H1 (cell line): ENCODE measurements at regions not wholly inside any gene's neighbourhood (a gene's known extent, or its start where the extent isn't known, plus 50 kb on each side); places are given as distances from the start of the nearest gene placed in this dataset.

Experiments used
- ATF3 ChIP-seq: IDR thresholded peaks from 2 replicates; pipeline ENCODE4 v1.6.1; 2011; ENCODE audit warnings: low read depth, mild to moderate bottlenecking, low read length; ENCODE audit not compliant: insufficient read depth
- CREB1 ChIP-seq: IDR thresholded peaks from 2 replicates; pipeline ENCODE4 v1.6.1; 2012; ENCODE audit warnings: inconsistent platforms
- CTCF ChIP-seq, 3 experiments: IDR thresholded peaks; 1 replicate in 2 of 3; 2 replicates in 1 of 3; pipeline versions ENCODE4 v1.5.1 to v1.6.1; 2011; ENCODE audit warnings: low read length in 3 of 3, mild to moderate bottlenecking in 3 of 3, inconsistent platforms in 2 of 3, low read depth in 1 of 3, moderate library complexity in 1 of 3; ENCODE audit not compliant: insufficient read depth in 1 of 3; ENCODE audit errors: control extremely low read depth in 1 of 3
- EP300 ChIP-seq, 2 experiments: IDR thresholded peaks; 1 replicate in 1 of 2; 2 replicates in 1 of 2; pipeline ENCODE4 v1.6.1; 2011 to 2012; ENCODE audit warnings: low read depth in 2 of 2, low read length in 2 of 2, mild to moderate bottlenecking in 2 of 2, borderline replicate concordance in 1 of 2, inconsistent platforms in 1 of 2, moderate library complexity in 1 of 2
- EZH2 ChIP-seq: fragments of 200-600 bp; sonication (generic); IDR thresholded peaks from 2 replicates; pipeline ENCODE4 v1.7.1; 2012; ENCODE audit warnings: low read depth, mild to moderate bottlenecking, moderate library complexity, low read length, inconsistent platforms; ENCODE audit not compliant: severe bottlenecking
- GABPA ChIP-seq: IDR thresholded peaks from 2 replicates; pipeline ENCODE4 v1.6.1; 2011; ENCODE audit warnings: mild to moderate bottlenecking, low read length, moderate library complexity, borderline replicate concordance; ENCODE audit not compliant: insufficient read depth
- KDM1A ChIP-seq: fragments of 200-600, 300-600 bp; sonication (generic); IDR thresholded peaks from 2 replicates; pipeline ENCODE4 v1.7.1; 2016; ENCODE audit warnings: mild to moderate bottlenecking, low read length, borderline replicate concordance
- RAD21 ChIP-seq, 2 experiments: IDR thresholded peaks in 1 of 2; conservative IDR thresholded peaks in 1 of 2; 2 replicates each; pipeline ENCODE4 v1.6.1; 2011; ENCODE audit warnings: low read depth in 2 of 2, low read length in 2 of 2, improper control_type of control experiment in 1 of 2, inconsistent platforms in 1 of 2, mild to moderate bottlenecking in 1 of 2, moderate library complexity in 1 of 2
- SIN3A ChIP-seq, 2 experiments: IDR thresholded peaks in 1 of 2; conservative IDR thresholded peaks in 1 of 2; 2 replicates each; pipeline ENCODE4 v1.6.1; 2011 to 2012; ENCODE audit warnings: low read length in 2 of 2, improper control_type of control experiment in 1 of 2, low read depth in 1 of 2, mild to moderate bottlenecking in 1 of 2
- SUZ12 ChIP-seq: fragments of 200-600 bp; sonication (generic); IDR thresholded peaks from 2 replicates; pipeline ENCODE4 v1.6.1; 2012; ENCODE audit warnings: mild to moderate bottlenecking, inconsistent platforms, low read length, moderate library complexity, mixed read lengths

GRCh38 chr11:123286255-123286654 lies 91.2 kb upstream of the CLMP start:
- TF ChIP-seq CTCF (IDR thresholded peaks at IDR 0.05; ENCODE audit: control extremely low read depth in 1 of 3, insufficient read depth in 1 of 3, low read depth in 1 of 3, low read length in 3 of 3) (no peak), SUZ12 (no peak), CREB1 (no peak), SIN3A (conservative IDR thresholded peaks at IDR 0.05 in 1 of 2, IDR thresholded peaks at IDR 0.05 in 1 of 2; ENCODE audit: low read depth in 1 of 2, low read length in 2 of 2) (no peak), RAD21 (IDR thresholded peaks at IDR 0.05 in 1 of 2, conservative IDR thresholded peaks at IDR 0.05 in 1 of 2; ENCODE audit: low read depth in 2 of 2, low read length in 2 of 2) (no peak), KDM1A (no peak), EP300 (IDR thresholded peaks at IDR 0.05; ENCODE audit: borderline replicate concordance in 1 of 2, low read depth in 2 of 2, low read length in 2 of 2) (no peak), GABPA (no peak), EZH2 (no peak), ATF3 (no peak)
